Loucy (cell line): ENCODE measurements at regions not wholly inside any gene's neighbourhood (a gene's known extent, or its start where the extent isn't known, plus 50 kb on each side); places are given as distances from the start of the nearest gene placed in this dataset.

Source experiments
- CTCF ChIP-seq: fragments of 200-600 bp; sonication (generic); conservative IDR thresholded peaks from 2 replicates; pipeline ENCODE4 v1.5.1; 2014; ENCODE audit warnings: mild to moderate bottlenecking, antibody characterized with exemption, low read length
- EZH2phosphoT487 ChIP-seq: fragments of 200-600 bp; IDR thresholded peaks from 2 replicates; pipeline ENCODE4 v1.6.1; 2018; ENCODE audit warnings: antibody characterized with exemption, mild to moderate bottlenecking, moderate library complexity, borderline replicate concordance

- TF ChIP-seq CTCF (no peak), EZH2phosphoT487 (no peak)
Measured at GRCh38 chr10:128310971-128311658, 184.9 kb upstream of the MKI67 start.
